ENCODE measurements at regions not wholly inside any gene's neighbourhood (a gene's known extent, or its start where the extent isn't known, plus 50 kb on each side); places are given as distances from the start of the nearest gene placed in this dataset.
"Not testable (repeated sequence)": the region's sequence is repeated elsewhere in the genome, so short reads cannot be mapped to it uniquely, and the experiment has no call there.

- not testable (repeated sequence) for DNase-seq
Measured at GRCh38 chr1:34371179-34371578, 194.5 kb downstream of the C1orf94 start.

- DNase-seq = no peak
Measured at GRCh38 chr1:34371829-34372532, 195.3 kb downstream of the C1orf94 start.

GRCh38 chr1:34372891-34373290 lies 196.2 kb downstream of the C1orf94 start:
- DNase-seq = no peak

- DNase-seq = no peak
Measured at GRCh38 chr1:34373912-34374311, 197.2 kb downstream of the C1orf94 start.

- DNase-seq = no peak
Measured at GRCh38 chr1:34376531-34376930, 199.8 kb downstream of the C1orf94 start.

- no peak for DNase-seq
Measured at GRCh38 chr1:34378968-34379856, 202.5 kb downstream of the C1orf94 start.

GRCh38 chr1:34379911-34380310 lies 203.2 kb downstream of the C1orf94 start:
- DNase-seq = no peak

- DNase-seq = no peak
Measured at GRCh38 chr1:34380526-34381124, 203.9 kb downstream of the C1orf94 start.

- DNase-seq = no peak
Measured at GRCh38 chr1:34389974-34390373, 213.3 kb downstream of the C1orf94 start.

GRCh38 chr1:34396042-34396441 lies 219.3 kb downstream of the C1orf94 start:
- no peak for DNase-seq

GRCh38 chr1:34398241-34398915 lies 221.7 kb downstream of the C1orf94 start:
- no peak for DNase-seq

- DNase-seq = no peak
Measured at GRCh38 chr1:34398916-34399275, 222.2 kb downstream of the C1orf94 start.

GRCh38 chr1:34400675-34401074 lies 224.0 kb downstream of the C1orf94 start:
- no peak for DNase-seq

- no peak for DNase-seq
Measured at GRCh38 chr1:34403156-34403555, 226.4 kb downstream of the C1orf94 start.

- DNase-seq = no peak
Measured at GRCh38 chr1:34404804-34405203, 228.1 kb downstream of the C1orf94 start.

- DNase-seq = no peak
Measured at GRCh38 chr1:34405266-34405959, 228.7 kb downstream of the C1orf94 start.

- DNase-seq = no peak
Measured at GRCh38 chr1:34406377-34406776, 229.7 kb downstream of the C1orf94 start.

- no peak for DNase-seq
Measured at GRCh38 chr1:34406833-34407539, 230.3 kb downstream of the C1orf94 start.

- DNase-seq = no peak
Measured at GRCh38 chr1:34408011-34408410, 231.3 kb downstream of the C1orf94 start.

GRCh38 chr1:34409689-34410229 lies 233.1 kb downstream of the C1orf94 start:
- DNase-seq = no peak

- DNase-seq = no peak
Measured at GRCh38 chr1:34412598-34413370, 236.1 kb downstream of the C1orf94 start.

Measured in central memory CD4-positive, alpha-beta T cell (primary cell).